ENCODE measurements at regions not wholly inside any gene's neighbourhood (a gene's known extent, or its start where the extent isn't known, plus 50 kb on each side); places are given as distances from the start of the nearest gene placed in this dataset.

DNA sequence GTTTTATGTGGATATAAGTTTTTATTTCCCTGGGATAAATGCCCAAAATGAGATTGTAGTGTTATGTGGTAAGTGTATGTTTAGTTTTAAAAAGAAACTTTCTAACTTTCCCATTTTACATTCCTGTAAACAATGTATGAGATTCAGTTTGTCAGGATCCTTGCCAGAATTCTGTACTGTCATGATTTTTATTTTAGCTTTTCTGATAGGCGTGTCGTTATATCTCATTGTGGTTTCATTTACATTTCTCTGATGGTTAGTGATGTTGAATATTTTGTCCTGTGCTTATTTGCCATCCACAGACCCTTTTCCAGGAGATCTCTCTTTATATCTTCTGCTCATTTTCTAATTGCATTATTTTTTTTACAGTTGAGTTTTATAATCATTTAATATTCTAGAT is 245.6 kb upstream of the CDH2 start:
- no peak for TF ChIP-seq POLR2A (IDR thresholded peaks at IDR 0.05; ENCODE audit: low read length)
- TF ChIP-seq GATA1 (IDR thresholded peaks at IDR 0.05; ENCODE audit: low read depth, low read length) = no peak

All from erythroblast (primary cell).